ENCODE measurements at regions not wholly inside any gene's neighbourhood (a gene's known extent, or its start where the extent isn't known, plus 50 kb on each side); places are given as distances from the start of the nearest gene placed in this dataset.

DNA sequence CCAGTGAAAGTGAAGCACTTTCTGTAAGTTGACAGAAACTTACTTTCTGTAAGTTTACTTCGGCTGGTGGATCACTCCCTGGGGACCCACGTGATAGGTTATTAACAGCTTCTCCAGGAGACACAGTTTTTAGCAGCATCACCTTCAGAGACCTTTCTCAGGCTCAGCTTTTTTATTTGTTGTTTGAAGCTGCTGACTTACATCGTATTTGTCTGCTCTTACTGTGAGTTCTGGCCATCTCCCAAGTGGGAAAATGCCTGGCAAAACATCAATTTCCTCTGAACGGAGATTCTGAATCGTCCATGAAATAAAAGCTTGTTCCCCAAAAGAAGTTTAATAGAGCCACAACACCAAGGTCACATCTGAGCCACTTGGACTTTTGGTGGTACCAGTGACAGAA lies 178.7 kb upstream of the PODXL start:
- Histone ChIP-seq H3K27me3 (ENCODE audit: insufficient read depth, low read length) (no peaks in the 10 kb centered on the region; the same call in 1 of the 2 replicates), H3F3A (ENCODE audit: insufficient read depth, low read length) (no peaks in the 10 kb centered on the region), H3K27ac (ENCODE audit: low read depth, low read length, poor library complexity, severe bottlenecking) (no peak overlapping the region), H3K36me3 (ENCODE audit: insufficient read depth, low read length) (no peaks in the 10 kb centered on the region), H3K4me2 (ENCODE audit: low read length) (no peak overlapping the region), H3K9me2 (ENCODE audit: low read depth, low read length) (no peaks in the 10 kb centered on the region), H3K4me1 (ENCODE audit: insufficient read depth, low read length, severe bottlenecking) (no peaks in the 10 kb centered on the region), H3K79me2 (ENCODE audit: insufficient read depth, low read length) (no peaks in the 10 kb centered on the region), H3K9me3 (ENCODE audit: low read length) (no peaks in the 10 kb centered on the region), H4K20me1 (ENCODE audit: insufficient read depth, low read length) (no peaks in the 10 kb centered on the region), H3K4me3 (ENCODE audit: low read depth, low read length, poor library complexity, severe bottlenecking) (no peak overlapping the region), H2AFZ (ENCODE audit: low read length) (no peak overlapping the region), H3K9ac (ENCODE audit: low read length) (no peak overlapping the region)
- TF ChIP-seq EZH2 (IDR thresholded peaks at IDR 0.05; ENCODE audit: borderline replicate concordance, low read length): no peak
- TF ChIP-seq, protein P1, sequence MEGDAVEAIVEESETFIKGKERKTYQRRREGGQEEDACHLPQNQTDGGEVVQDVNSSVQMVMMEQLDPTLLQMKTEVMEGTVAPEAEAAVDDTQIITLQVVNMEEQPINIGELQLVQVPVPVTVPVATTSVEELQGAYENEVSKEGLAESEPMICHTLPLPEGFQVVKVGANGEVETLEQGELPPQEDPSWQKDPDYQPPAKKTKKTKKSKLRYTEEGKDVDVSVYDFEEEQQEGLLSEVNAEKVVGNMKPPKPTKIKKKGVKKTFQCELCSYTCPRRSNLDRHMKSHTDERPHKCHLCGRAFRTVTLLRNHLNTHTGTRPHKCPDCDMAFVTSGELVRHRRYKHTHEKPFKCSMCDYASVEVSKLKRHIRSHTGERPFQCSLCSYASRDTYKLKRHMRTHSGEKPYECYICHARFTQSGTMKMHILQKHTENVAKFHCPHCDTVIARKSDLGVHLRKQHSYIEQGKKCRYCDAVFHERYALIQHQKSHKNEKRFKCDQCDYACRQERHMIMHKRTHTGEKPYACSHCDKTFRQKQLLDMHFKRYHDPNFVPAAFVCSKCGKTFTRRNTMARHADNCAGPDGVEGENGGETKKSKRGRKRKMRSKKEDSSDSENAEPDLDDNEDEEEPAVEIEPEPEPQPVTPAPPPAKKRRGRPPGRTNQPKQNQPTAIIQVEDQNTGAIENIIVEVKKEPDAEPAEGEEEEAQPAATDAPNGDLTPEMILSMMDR (IDR thresholded peaks at IDR 0.05; ENCODE audit: low read length): no peak

DNA sequence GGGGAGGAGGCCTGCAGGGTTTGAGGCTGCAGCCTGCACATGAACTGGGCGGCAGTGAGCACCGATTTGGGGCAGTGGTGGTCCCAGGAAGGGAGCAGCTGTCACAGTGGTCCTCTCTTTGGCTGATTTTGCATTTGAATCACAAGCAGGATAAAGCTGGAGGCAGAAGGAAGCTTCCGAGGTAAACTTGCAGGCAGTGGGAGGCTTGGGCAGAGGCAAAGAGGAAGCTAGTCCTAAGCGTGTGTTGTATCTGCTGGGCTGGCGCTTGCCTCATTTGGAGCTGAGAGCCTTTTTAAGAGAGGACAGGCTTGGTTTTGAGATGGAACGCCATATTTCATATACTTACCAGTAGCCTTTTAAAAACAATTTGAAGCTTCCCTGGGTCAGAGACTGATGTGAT lies 177.2 kb upstream of the PODXL start:
- Histone ChIP-seq H3K27me3 (ENCODE audit: insufficient read depth, low read length) (no peaks in the 10 kb centered on the region; the same call in 1 of the 2 replicates), H3K79me2 (ENCODE audit: insufficient read depth, low read length) (no peaks in the 10 kb centered on the region), H3K4me3 (ENCODE audit: low read depth, low read length, poor library complexity, severe bottlenecking) (no peak overlapping the region), H3K9me2 (ENCODE audit: low read depth, low read length) (no peaks in the 10 kb centered on the region), H3K9me3 (ENCODE audit: low read length) (no peaks in the 10 kb centered on the region), H3F3A (ENCODE audit: insufficient read depth, low read length) (no peaks in the 10 kb centered on the region), H3K4me2 (ENCODE audit: low read length) (no peak overlapping the region), H3K36me3 (ENCODE audit: insufficient read depth, low read length) (no peaks in the 10 kb centered on the region), H2AFZ (ENCODE audit: low read length) (no peak overlapping the region), H3K9ac (ENCODE audit: low read length) (no peak overlapping the region), H3K4me1 (ENCODE audit: insufficient read depth, low read length, severe bottlenecking) (no peaks in the 10 kb centered on the region), H4K20me1 (ENCODE audit: insufficient read depth, low read length) (no peaks in the 10 kb centered on the region), H3K27ac (ENCODE audit: low read depth, low read length, poor library complexity, severe bottlenecking) (no peak overlapping the region)
- TF ChIP-seq, protein P1 (IDR thresholded peaks at IDR 0.05; ENCODE audit: low read length): no peak
- TF ChIP-seq EZH2 (IDR thresholded peaks at IDR 0.05; ENCODE audit: borderline replicate concordance, low read length): no peak

GRCh38 chr7:131727189-131727588 lies 170.8 kb upstream of the PODXL start:
- Histone ChIP-seq H3K79me2 (ENCODE audit: insufficient read depth, low read length) (no peaks in the 10 kb centered on the region), H3K36me3 (ENCODE audit: insufficient read depth, low read length) (no peaks in the 10 kb centered on the region), H3K9me2 (ENCODE audit: low read depth, low read length) (no peaks in the 10 kb centered on the region), H3K4me1 (ENCODE audit: insufficient read depth, low read length, severe bottlenecking) (no peaks in the 10 kb centered on the region), H3K4me3 (ENCODE audit: low read depth, low read length, poor library complexity, severe bottlenecking) (no peak overlapping the region), H4K20me1 (ENCODE audit: insufficient read depth, low read length) (no peaks in the 10 kb centered on the region), H3K9ac (ENCODE audit: low read length) (no peak overlapping the region), H3K4me2 (ENCODE audit: low read length) (no peak overlapping the region), H3K9me3 (ENCODE audit: low read length) (no peaks in the 10 kb centered on the region), H3K27me3 (ENCODE audit: insufficient read depth, low read length) (peaks cover 4% of the 10 kb centered on the region; the same call in 1 of the 2 replicates), H3K27ac (ENCODE audit: low read depth, low read length, poor library complexity, severe bottlenecking) (no peak overlapping the region), H2AFZ (ENCODE audit: low read length) (no peak overlapping the region), H3F3A (ENCODE audit: insufficient read depth, low read length) (no peaks in the 10 kb centered on the region)
- TF ChIP-seq EZH2 (IDR thresholded peaks at IDR 0.05; ENCODE audit: borderline replicate concordance, low read length): no peak
- TF ChIP-seq, protein P1 (IDR thresholded peaks at IDR 0.05; ENCODE audit: low read length): no peak
